IPS-NIHi11 (cell line): ENCODE measurements at regions not wholly inside any gene's neighbourhood (a gene's known extent, or its start where the extent isn't known, plus 50 kb on each side); places are given as distances from the start of the nearest gene placed in this dataset.

Source experiments
- DNase-seq: peaks from one replicate; pipeline ENCODE4 v3.0.0; 2012; ENCODE audit warnings: mixed read lengths, low spot score

DNA sequence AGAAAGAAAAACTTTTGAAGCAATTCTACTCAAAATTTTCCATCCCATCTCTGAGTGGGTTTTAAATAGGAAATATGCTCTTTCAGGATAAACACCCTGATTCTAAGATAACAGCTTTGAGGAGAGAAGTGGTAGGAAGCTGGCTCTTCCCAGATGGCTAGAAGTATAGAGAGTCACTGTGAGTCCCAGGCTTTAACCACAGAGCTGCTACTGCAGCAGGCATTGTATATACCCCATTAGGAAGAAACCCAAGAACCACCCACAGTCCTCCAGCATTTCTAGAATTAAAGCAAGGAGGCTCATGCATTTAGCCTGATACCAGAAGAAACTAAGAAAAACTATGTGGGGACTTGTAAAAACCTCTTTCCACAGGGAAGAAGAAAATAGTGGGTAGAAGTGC, 1405.6 kb upstream of the TENM4 start:
- DNase-seq: no peak

- DNase-seq: no peak
Observed at GRCh38 chr11:80844110-80844819, 1403.4 kb upstream of the TENM4 start.

GRCh38 chr11:80843266-80843974, 1402.6 kb upstream of the TENM4 start:
- DNase-seq: no peak

DNA sequence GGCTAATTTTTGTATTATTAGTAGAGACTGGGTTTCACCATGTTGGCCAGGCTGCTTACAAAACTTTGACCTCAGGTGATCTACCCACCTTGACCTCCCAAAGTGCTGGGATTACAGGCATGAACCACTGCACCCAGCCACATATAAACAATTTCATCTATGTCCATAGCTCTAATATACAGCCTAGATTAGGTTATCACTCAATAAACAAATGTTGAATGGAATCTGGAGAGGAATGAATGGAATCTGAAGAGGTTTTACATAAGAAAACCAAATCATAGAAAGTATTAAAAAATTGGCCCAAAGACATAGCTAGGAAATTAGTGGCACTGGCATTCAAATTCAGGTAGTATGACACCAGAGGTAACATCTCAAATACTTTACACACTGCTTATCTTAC, 1401.4 kb upstream of the TENM4 start:
- no peak for DNase-seq

- DNase-seq: no peak
Observed at GRCh38 chr11:80841675-80842074, 1400.8 kb upstream of the TENM4 start.

DNA sequence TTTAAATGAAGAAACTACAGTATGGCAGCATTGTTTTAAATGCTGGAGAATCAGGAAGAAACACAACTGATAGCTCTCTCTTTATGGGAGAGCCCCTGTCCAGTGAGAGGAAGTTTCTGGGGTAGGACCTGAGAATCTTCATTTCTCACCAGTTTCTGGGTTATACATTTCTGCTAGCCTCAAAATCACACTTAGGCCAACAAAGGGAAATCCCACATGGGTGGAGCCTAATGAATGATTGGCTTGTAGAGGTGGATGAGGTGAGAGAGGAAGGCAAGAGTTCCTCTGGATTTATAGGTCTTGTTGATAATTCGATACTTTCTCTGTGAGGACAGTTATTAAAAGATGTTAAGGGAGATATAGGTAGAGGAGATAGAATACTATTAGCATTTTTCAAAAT, 1397.3 kb upstream of the TENM4 start:
- DNase-seq: no peak

DNA sequence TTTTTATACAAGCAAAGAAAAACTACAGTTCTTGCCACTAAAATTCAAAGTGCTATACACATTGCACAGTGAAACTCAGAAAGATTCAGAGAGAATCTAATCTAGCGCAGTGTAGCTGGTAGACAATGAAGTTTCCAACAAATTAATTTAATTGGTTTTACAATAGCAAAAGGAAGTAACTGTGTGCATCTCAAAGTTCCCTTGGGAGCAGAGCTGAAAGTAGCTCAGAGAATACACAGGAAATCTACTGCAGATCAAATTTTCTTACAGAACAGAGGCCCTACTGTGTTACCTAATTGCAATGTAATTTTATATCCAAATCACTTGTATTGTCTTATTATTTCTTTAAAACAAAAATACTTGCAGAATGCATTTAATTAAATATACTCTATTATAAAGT, 1396.2 kb upstream of the TENM4 start:
- no peak for DNase-seq

DNA sequence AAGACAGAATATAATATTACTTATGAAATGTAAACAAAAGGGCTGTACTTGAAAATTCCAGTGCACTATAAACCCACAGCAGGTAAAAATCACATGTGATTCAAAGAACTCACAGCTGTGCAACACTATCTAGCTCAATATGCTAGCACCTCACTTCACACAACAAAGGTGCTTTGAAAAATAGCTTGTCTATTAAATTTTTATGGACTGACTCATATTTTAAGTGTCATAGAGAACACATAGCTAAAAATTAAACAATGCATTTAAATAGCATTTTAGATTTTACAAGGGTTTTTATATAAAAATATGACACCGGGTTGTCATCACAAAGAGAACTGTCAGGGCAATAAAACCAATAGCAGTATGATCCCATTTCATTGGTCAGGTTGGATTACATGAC, 1390.5 kb upstream of the TENM4 start:
- no peak for DNase-seq

- no peak for DNase-seq
Observed at GRCh38 chr11:80827781-80828180, 1387.0 kb upstream of the TENM4 start.

DNA sequence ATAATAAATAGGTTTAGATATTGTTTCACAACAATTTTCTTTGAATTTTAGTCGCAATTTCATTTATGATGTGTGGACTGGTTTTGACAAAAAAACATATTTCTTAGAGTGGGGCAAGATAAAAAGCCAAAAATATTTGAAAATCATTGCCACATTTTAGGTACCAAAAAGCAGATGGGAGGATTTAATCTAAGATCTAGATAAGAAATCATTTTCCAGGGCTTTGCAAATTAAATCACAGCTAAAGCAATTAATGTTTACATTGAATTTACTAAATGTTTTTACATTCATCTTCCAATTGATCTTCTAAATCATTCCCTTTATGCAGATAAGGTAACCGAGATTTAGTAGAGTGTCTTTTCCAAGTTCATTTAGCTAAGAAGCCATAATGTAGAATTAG, 1386.0 kb upstream of the TENM4 start:
- no peak for DNase-seq

DNA sequence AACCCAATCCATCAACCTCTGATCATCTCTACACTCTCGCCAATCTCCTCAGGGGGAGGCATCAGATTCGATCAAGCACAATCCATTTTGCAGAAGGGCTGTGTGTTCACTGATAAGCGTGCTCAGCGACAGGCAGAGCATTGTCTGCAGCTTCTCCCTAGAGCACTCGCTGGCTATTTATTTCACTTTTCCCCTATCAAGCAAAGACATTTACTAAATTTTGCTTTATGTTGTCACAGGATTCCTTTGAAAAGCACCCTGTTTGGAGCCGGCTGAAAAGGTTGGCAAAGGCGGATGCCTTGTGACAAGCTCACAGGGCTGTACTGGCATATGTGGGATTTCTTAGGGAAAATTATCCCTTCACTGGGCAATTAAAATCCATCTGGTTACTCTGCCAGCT, 1381.5 kb upstream of the TENM4 start:
- no peak for DNase-seq

DNA sequence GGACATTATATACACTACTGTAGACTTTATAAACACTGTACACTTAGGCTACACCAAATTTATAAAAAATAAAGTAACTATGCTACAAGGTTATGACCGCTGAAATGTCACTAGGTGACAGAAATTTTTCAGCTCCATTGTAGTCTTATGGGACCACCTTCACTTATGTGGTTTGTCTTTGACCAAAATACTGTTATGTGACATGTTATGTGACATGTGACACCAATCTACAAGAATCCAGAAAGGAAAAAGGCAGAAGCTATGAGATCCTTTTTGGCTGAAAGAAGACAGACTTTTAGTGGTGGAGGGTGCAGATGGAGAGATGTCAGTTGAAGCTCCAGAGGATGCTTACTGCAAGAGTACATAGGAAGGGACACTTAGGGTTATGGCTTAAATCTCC, 1378.4 kb upstream of the TENM4 start:
- DNase-seq: no peak

DNA sequence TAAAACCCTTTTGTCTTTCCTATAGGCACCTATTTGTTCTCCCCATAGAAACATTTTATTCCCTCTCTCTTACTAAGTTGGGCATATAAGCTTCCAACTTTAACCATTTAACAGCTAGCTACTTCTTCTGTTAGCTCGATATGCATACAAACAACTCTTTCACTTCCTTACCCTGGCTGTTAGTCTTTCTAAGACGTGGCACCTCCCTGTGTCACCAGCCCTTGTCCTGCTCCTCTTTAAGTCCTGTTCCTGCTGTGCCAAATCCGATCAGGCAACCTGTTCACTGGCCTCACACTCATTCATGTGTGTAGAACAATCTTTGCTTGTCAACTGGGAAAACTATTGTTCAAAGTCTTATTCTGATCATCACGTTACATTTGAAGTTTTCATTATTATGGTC, 1376.1 kb upstream of the TENM4 start:
- DNase-seq: no peak

- no peak for DNase-seq
Observed at GRCh38 chr11:80816454-80816847, 1375.6 kb upstream of the TENM4 start.

GRCh38 chr11:80815752-80816453, 1375.1 kb upstream of the TENM4 start:
- DNase-seq: no peak

DNA sequence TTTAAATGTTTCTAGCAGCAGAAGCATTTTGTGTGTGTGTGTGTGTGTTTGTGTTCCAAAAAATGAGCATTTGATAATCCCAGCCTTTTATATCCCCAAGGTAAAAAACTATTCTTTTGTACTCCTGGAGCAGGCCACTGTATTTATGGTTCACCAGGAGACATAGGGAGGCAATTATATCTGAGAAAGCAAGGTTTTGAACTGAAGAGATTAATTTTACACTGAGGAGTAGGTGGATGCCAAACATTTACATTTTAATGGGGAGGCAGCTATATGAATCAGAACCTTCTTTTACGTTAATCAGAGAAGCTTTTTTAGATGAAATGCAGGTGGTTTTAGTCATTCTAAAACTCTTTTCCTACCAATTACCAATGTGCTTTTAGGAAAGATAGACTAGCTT, 1374.0 kb upstream of the TENM4 start:
- DNase-seq: no peak

DNA sequence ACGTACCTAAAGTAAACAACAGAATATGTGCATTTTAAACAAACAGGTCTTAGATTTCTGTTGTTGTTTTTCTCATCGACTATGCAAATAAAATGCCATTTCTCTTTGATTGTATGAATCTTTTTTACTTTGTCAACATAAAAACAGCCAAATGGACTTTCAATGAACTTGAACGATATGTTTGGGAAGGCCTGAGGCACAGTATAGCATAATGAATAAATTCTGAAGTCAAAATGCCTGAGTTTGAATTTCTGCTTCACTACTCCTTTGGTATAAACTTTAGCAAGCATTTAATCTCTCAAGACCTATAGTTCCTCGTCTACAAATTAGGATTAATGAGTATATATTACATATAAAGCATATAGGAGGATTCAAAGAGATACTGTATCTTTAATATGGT, 1369.9 kb upstream of the TENM4 start:
- no peak for DNase-seq

GRCh38 chr11:80798174-80798573, 1357.3 kb upstream of the TENM4 start:
- DNase-seq: no peak

DNA sequence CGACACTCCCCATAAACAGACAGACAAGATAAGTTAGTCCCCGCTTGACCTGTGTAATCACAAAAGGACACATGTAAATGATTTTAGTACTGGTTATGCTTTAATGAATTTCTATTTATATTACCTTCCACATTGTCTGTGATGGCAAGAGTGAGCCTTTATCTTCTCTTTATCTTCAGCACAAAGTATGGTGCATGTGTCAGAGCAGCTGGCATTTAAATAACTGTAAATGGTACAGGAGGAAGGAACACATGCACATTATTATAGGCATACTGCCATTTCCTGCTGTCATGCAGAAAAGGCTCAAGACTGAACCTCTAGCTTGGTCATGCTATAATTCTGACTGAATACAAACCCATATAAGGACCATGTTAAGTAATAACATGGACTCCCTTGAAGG, 1342.7 kb upstream of the TENM4 start:
- DNase-seq: no peak

- peak; percentile 6 for DNase-seq
Observed at GRCh38 chr11:80782135-80782885, 1341.5 kb upstream of the TENM4 start.

- no peak for DNase-seq
Observed at GRCh38 chr11:80779905-80780605, 1339.2 kb upstream of the TENM4 start.

- DNase-seq: no peak
Observed at GRCh38 chr11:80778941-80779340, 1338.1 kb upstream of the TENM4 start.
